ENCODE measurements at regions not wholly inside any gene's neighbourhood (a gene's known extent, or its start where the extent isn't known, plus 50 kb on each side); places are given as distances from the start of the nearest gene placed in this dataset.
"Not testable (repeated sequence)": the region's sequence is repeated elsewhere in the genome, so short reads cannot be mapped to it uniquely, and the experiment has no call there.

DNA sequence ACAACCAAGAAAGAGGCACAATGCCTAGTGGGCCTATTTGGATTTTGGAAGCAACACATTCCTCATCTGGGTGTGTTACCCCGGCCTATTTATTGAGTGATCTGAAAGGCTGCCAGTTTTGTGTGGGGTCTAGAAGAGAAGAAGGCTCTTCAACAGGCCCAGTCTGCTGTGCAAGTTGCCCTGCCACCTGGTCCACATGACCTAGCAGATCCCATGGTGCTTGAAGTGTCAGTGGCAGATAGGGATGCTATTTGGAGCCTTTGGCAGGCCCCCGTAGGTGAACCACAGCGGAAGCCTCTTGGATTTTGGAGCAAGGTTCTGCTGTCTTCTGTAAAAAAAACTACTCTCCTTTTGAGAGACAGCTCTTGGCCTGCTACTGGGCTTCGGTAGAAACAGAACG is 820.1 kb downstream of the TMTC2 start:
- DNase-seq, result no peak

- no peak for DNase-seq
These were observed 818.9 kb downstream of the TMTC2 start for GRCh38 chr12:83505586-83505985.

DNA sequence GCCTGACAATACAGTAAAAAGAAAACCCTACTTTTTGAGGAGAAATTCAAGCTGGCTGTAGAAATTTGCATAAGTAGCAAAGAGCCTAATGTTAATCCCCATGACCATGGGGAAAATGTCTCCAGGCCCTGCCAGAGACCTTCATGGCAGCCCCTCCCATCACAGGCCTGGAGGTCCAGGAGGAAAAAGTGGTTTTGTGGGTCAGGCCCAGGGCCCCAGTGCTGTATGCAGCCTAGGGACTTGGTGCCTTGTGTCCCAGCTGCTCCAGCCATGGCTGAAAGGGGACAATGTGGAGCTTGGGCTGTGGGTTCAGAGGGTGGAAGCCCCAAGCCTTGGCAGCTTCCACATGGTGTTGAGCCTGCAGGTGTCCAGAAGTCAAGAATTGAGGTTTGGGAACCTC is 813.2 kb downstream of the TMTC2 start:
- not testable (repeated sequence) for DNase-seq

- no peak for DNase-seq
These were observed 791.0 kb downstream of the TMTC2 start for GRCh38 chr12:83477696-83478095.

GRCh38 chr12:83476695-83477690 is 790.3 kb downstream of the TMTC2 start:
- DNase-seq, result no peak

- no peak for DNase-seq
These were observed 789.3 kb downstream of the TMTC2 start for GRCh38 chr12:83476006-83476405.

DNA sequence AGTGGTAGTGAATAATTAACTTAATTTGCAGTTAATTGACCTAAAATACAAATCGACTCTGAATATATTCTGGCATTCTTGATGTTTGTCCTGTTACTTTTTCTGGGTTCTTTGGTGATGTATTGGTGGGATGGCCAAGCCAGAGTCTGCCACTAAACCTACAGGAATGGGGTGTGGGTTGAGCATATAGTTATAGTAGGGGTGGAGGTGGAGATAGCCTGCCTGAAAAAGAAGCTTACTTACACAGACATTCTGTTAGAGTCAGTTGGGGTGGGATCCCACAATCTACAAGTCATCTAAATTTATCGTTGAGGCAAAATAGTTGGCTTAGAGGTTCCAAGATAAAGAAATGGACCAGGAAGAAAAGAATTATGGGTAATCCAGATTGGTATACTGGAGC is 787.7 kb downstream of the TMTC2 start:
- DNase-seq, result no peak

- no peak for DNase-seq
These were observed 786.8 kb downstream of the TMTC2 start for GRCh38 chr12:83473408-83474095.

DNA sequence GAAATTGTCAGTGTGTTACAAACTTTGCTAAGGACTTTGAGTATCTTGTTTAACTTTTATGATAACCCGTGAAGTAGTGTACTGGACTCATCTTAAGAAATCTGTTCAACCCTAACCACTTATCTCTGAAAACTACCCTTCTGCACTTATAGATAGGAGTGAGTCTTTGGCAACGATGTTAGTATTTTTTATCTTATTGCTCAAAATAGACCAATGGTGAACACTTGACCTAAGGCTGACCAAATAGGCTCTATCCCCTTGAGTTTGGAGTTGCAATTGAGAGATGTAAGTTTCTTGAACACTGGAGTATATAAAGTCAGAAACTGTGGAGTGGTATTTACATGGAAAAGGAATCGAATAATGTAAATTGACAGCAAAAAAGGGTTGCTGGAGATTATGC is 786.1 kb downstream of the TMTC2 start:
- DNase-seq, result no peak

DNA sequence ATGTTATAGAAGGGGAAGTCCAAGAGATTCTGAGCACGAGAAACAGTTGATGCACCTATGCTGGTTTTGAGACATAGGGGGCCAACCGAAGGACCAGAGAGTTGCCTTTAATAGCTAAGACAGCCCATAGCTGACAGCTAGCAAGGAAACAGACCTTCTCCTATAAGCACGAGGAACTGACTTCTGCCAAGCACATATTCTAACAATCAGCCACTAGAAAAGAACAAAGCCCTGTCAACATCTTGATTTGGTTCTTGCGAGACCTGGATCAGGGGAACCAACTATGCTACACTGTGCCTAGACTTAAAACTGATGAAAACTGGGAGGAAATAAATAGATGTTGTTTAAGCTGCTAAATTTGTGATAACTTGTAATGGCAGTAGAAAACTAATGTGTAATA is 785.6 kb downstream of the TMTC2 start:
- no peak for DNase-seq

- DNase-seq, result no peak
These were observed 784.6 kb downstream of the TMTC2 start for GRCh38 chr12:83471341-83471740.

DNA sequence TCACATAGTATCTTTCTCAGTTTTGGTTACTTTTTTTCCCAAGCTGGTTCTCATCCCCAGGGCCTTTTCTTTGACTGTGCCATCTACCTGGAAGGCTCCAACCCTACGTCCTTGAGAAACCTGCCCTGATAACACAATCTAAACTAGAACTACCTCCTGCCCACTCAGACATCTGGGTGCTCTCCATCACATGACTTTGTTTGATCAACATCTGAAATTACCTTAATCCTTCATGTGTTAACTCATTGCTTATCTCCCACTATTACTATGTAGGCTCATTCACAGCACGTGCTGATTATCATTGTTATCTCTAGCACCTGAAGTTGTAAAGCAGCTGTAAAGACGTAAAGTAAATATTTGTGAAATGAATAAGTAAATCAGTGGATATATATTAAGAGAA is 784.0 kb downstream of the TMTC2 start:
- no peak for DNase-seq

GRCh38 chr12:83468988-83469908 is 782.5 kb downstream of the TMTC2 start:
- DNase-seq, result no peak

DNA sequence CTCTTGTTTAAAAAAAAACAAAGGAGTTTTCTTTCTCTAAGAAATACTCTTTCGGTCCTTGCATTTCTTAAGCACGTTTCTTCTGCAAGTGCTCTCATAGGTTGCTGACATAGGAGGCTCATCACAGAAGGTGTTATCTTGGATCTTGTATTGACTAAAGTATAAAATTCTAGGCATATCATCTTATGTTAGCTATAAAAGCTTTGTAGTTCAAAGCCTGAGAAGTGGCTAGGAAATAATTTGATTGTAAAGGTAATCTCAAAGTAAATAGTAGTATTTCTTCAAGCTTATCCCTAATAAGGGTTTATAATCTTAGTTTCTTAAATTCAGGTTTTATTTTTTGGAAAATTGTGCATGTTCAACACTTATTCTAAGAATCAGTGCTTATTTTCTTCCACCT is 778.9 kb downstream of the TMTC2 start:
- no peak for DNase-seq

DNA sequence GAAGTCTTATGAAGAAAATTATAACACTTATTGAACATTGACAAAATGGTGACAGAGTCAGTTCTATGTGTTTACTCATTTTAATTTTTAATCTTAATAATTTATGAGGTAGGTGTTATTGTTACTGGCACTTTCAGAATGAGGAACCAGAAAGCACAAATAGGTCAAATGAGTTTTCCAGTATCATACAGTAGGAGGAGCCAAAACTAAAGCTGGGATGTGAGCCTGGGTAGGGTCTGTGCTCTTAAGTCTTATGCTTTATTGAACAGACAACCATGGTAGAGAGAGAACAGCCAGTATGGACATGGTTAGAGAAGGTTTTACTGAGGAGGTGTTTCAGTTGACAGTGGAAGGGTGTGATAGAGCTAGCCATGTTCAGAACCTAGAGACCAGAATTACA is 775.7 kb downstream of the TMTC2 start:
- no peak for DNase-seq

DNA sequence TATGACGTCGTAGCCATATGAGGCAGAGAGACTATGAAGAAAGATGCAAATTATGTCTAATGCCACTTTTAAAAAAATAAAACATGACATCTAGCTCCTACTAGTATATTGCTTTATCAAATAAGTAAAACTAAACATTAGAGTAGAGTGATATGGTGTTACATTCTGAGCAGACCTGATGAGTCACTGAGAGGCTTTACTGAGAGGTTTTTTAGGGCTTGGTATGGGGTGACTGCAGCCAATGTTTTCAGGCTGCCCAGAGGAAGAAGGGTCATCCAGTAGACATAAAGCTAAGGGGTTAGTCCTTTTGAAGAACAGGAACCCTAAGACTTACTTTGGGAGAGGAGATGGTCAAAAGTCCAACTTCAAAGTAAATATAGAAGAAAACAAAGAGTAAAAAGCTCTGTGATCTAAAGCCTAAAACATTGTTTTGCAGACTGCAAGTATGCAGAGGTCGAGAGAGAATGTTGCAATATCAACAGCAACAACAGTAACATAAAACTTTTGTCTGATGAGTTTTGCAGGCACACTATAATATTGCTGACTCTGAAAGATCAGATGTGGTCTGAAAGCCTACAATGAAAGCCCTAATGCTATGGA is 774.7 kb downstream of the TMTC2 start:
- DNase-seq, result no peak

GRCh38 chr12:83451189-83451588 is 764.5 kb downstream of the TMTC2 start:
- no peak for DNase-seq

GRCh38 chr12:83434600-83434999 is 747.9 kb downstream of the TMTC2 start:
- DNase-seq, result no peak

- no peak for DNase-seq
These were observed 745.5 kb downstream of the TMTC2 start for GRCh38 chr12:83432176-83432719.

GRCh38 chr12:83427586-83428136 is 741.0 kb downstream of the TMTC2 start:
- not testable (repeated sequence) for DNase-seq

- DNase-seq, result no peak
These were observed 728.3 kb downstream of the TMTC2 start for GRCh38 chr12:83414981-83415380.

DNA sequence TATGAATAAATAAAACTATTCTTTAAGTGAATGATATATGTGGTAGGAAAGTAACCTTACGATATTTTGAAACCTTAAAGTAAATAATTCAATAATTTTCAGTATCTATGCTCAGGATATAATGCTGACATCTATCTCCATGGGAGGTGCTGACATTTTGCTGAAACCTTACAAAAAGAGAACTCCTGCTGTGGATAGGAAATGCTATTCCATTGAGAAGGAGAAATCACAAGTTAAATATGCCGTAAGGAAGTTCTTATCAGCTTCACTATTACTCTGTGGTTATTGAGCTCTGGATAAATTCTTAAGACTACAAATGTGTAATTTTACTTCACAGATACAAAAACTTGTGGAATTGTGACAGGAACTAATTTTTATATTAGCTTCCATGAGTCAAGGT is 722.1 kb downstream of the TMTC2 start:
- DNase-seq, result no peak
